ENCODE measurements at regions not wholly inside any gene's neighbourhood (a gene's known extent, or its start where the extent isn't known, plus 50 kb on each side); places are given as distances from the start of the nearest gene placed in this dataset.
A peak's percentile ranks its signal among the peaks of the same experiment; 100 is the strongest.

DNA sequence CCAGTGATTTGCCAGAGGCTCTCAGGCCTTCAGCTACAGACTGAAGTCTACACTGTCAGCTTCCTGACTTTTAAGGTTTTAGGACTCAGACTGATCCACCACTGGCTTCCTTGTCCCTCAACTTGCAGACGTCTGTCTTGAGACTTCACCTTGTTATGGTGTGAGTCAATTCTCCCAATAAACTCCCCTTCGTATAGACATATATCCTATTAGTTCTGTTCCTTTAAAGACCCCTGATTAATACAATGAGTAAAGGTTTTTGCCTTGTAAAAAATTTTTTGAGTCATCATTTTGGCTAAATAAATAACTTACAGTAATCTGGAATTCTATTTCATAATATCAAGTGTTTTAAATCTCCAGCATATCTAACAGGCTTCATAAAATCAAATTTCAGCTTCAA lies 956.3 kb upstream of the CDH6 start:
- DNase-seq (ENCODE audit: low read depth in 4 of 6, low spot score in 6 of 6): no peak
- Histone ChIP-seq H3K36me3 (ENCODE audit: control insufficient read depth, insufficient read depth, low read length) (no peaks in the 10 kb centered on the region), H3K4me3 (ENCODE audit: low read depth, low read length) (no peak overlapping the region), H3K9me3 (ENCODE audit: control insufficient read depth, insufficient read depth, low read length) (no peaks in the 10 kb centered on the region), H3K27ac (ENCODE audit: low read depth, low read length) (no peak overlapping the region), H3K27me3 (ENCODE audit: control insufficient read depth, insufficient read depth, low read length) (no peaks in the 10 kb centered on the region), H3K4me1 (ENCODE audit: control insufficient read depth, insufficient read depth, low read length) (no peaks in the 10 kb centered on the region)
- WGBS (ENCODE audit: insufficient coverage): no CpG with 5 or more reads among the region's 2 CpGs

DNA sequence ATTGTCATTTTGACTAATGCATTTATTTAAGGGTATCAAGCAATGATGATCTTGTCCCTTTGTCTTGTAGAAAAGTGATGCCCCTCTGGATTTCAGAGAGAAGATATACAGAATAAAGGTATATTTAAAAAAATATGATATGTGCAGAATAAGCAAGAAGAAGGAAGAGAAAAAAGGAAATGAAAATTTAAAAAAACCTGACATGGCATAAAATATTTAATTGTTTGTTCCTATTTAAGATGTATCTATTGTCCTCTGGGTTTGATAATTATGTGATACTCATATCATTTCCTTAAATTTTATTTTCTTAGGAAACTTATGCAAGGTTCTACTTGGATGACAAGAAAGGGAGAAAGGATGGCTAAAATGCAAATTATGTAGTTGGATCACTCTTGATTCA lies 983.7 kb upstream of the CDH6 start:
- H3K4me3 ChIP-seq (ENCODE audit: low read depth, low read length): no peak overlapping the region
- no peak for DNase-seq (ENCODE audit: low read depth in 4 of 6, low spot score in 6 of 6)
- no peaks in the 10 kb centered on the region for H3K36me3 ChIP-seq (ENCODE audit: control insufficient read depth, insufficient read depth, low read length)
- H3K4me1 ChIP-seq (ENCODE audit: control insufficient read depth, insufficient read depth, low read length): no peaks in the 10 kb centered on the region
- no peak overlapping the region for H3K27ac ChIP-seq (ENCODE audit: low read depth, low read length)
- H3K27me3 ChIP-seq (ENCODE audit: control insufficient read depth, insufficient read depth, low read length): no peaks in the 10 kb centered on the region
- H3K9me3 ChIP-seq (ENCODE audit: control insufficient read depth, insufficient read depth, low read length): no peaks in the 10 kb centered on the region

DNA sequence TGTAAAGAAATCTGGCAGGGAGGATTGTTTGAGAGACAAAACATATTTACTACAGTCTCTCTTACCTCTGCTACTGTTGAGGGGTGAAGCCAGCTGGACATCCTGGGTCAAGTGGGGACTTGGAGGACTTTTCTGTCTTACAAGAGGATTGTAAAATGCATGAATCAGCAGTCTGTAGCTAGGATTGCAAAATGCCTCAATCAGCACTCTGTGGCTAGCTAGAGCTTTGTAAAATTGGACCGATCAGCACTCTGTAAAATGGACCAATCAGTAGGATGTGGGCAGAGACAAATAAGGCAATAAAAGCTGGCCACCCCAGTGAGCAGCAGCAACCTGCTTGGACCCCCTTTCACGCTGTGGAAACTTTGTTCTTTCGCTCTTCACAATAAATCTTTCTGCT lies 995.8 kb upstream of the CDH6 start:
- 93% methylated on average over 3 of the region's 3 CpGs for WGBS (ENCODE audit: insufficient coverage)
- H3K27ac ChIP-seq (ENCODE audit: low read depth, low read length): no peak overlapping the region
- H3K4me3 ChIP-seq (ENCODE audit: low read depth, low read length): no peak overlapping the region
- H3K27me3 ChIP-seq (ENCODE audit: control insufficient read depth, insufficient read depth, low read length): no peaks in the 10 kb centered on the region
- no peak for DNase-seq (ENCODE audit: low read depth in 4 of 6, low spot score in 6 of 6)
- H3K4me1 ChIP-seq (ENCODE audit: control insufficient read depth, insufficient read depth, low read length): no peaks in the 10 kb centered on the region
- H3K36me3 ChIP-seq (ENCODE audit: control insufficient read depth, insufficient read depth, low read length): no peaks in the 10 kb centered on the region
- no peaks in the 10 kb centered on the region for H3K9me3 ChIP-seq (ENCODE audit: control insufficient read depth, insufficient read depth, low read length)

DNA sequence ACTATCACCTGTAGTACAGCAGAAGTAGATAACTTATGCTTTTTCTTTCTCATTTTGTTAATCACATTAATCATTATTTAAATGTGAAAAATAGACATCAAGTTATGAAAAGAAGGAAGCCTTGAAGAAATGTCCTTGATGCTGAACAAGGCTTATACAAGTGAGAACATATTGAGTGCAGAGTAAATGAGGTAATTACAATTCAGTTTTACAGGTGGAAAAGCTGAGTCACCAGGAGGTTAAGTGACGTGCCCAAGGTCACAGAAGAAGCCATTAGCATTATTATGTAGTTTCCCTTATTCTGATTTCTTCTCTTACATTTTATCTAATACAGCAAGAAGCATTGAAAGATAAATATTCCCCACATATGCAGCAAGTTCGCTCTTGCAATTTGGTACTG lies 998.5 kb upstream of the CDH6 start:
- no CpG with 5 or more reads among the region's 2 CpGs for WGBS (ENCODE audit: insufficient coverage)
- DNase-seq (ENCODE audit: low read depth in 4 of 6, low spot score in 6 of 6): no peak
- Histone ChIP-seq H3K27me3 (ENCODE audit: control insufficient read depth, insufficient read depth, low read length) (no peaks in the 10 kb centered on the region), H3K9me3 (ENCODE audit: control insufficient read depth, insufficient read depth, low read length) (no peaks in the 10 kb centered on the region), H3K27ac (ENCODE audit: low read depth, low read length) (no peak overlapping the region), H3K4me3 (ENCODE audit: low read depth, low read length) (no peak overlapping the region), H3K4me1 (ENCODE audit: control insufficient read depth, insufficient read depth, low read length) (no peaks in the 10 kb centered on the region), H3K36me3 (ENCODE audit: control insufficient read depth, insufficient read depth, low read length) (no peaks in the 10 kb centered on the region)

DNA sequence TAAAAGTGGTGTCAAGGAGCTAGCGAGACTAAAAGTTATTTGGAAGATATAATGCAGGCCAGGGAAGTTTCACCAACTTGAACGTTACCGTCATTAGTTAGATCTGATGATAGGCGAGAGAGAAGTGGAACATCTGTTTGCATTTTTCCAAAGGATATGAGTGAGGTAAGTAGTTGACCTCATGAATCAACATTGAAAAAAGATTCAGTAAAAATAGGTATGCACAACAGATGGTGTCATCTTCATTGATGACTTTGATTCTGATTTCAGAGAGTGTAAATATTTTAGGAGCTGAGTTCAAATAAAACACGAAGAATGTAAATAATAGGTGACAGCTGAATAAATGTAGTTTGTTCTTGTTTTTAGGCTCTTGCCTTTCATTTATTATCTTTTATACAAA lies 998.9 kb upstream of the CDH6 start:
- Histone ChIP-seq H3K9me3 (ENCODE audit: control insufficient read depth, insufficient read depth, low read length) (no peaks in the 10 kb centered on the region), H3K27ac (ENCODE audit: low read depth, low read length) (no peak overlapping the region), H3K4me1 (ENCODE audit: control insufficient read depth, insufficient read depth, low read length) (no peaks in the 10 kb centered on the region), H3K27me3 (ENCODE audit: control insufficient read depth, insufficient read depth, low read length) (no peaks in the 10 kb centered on the region), H3K4me3 (ENCODE audit: low read depth, low read length) (no peak overlapping the region), H3K36me3 (ENCODE audit: control insufficient read depth, insufficient read depth, low read length) (no peaks in the 10 kb centered on the region)
- DNase-seq (ENCODE audit: low read depth in 4 of 6, low spot score in 6 of 6): no peak
- WGBS (ENCODE audit: insufficient coverage): 94% methylated on average over 4 of the region's 5 CpGs

DNA sequence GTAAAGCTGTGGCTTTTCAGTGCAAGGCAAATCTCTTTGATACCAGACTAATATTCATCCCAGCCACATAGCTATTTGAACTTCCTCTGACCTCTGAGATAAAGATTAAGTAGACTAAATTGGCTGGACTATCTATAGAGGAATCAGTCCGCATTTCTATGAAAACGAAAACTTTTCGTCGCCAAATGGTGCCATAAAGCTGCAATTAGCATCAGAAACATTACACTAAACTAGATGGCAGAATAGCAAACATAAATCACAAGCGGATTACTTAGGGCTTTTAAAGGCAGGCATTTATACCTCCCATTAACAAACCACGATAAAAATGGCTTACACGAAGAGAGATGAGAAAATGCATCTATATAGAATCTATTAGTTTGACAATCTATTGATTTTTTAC lies 1009.7 kb upstream of the CDH6 start:
- peak in 1 of 6 donors; percentile 50 for DNase-seq (ENCODE audit: low read depth in 4 of 6, low spot score in 6 of 6)
- Histone ChIP-seq H3K9me3 (ENCODE audit: control insufficient read depth, insufficient read depth, low read length) (no peaks in the 10 kb centered on the region), H3K27me3 (ENCODE audit: control insufficient read depth, insufficient read depth, low read length) (no peaks in the 10 kb centered on the region), H3K36me3 (ENCODE audit: control insufficient read depth, insufficient read depth, low read length) (no peaks in the 10 kb centered on the region), H3K4me1 (ENCODE audit: control insufficient read depth, insufficient read depth, low read length) (no peaks in the 10 kb centered on the region), H3K27ac (ENCODE audit: low read depth, low read length) (no peak overlapping the region), H3K4me3 (ENCODE audit: low read depth, low read length) (no peak overlapping the region)
- no CpG with 5 or more reads among the region's 7 CpGs for WGBS (ENCODE audit: insufficient coverage)

DNA sequence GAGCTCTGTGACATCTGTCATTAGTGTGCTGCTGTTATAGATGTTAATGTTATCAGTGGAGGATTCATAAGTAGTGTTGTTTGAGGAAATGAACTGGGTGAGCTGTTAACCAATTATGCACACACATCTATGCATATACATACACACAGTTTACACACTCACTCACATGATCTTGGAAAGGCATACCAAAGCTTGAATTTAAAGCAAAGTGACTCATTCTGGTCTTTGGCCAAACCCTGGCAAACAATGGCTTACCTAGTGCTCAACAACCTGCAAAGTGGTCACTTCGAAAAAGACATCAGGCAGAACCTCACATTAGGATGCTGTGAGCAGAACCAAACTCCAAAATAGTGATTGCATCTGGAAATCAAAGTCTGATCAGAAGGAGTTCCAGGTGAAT lies 1037.3 kb upstream of the CDH6 start:
- Histone ChIP-seq H3K4me3 (ENCODE audit: low read depth, low read length) (no peak overlapping the region), H3K27me3 (ENCODE audit: control insufficient read depth, insufficient read depth, low read length) (no peaks in the 10 kb centered on the region), H3K36me3 (ENCODE audit: control insufficient read depth, insufficient read depth, low read length) (no peaks in the 10 kb centered on the region), H3K4me1 (ENCODE audit: control insufficient read depth, insufficient read depth, low read length) (no peaks in the 10 kb centered on the region), H3K27ac (ENCODE audit: low read depth, low read length) (no peak overlapping the region), H3K9me3 (ENCODE audit: control insufficient read depth, insufficient read depth, low read length) (no peaks in the 10 kb centered on the region)
- no peak for DNase-seq (ENCODE audit: low read depth in 4 of 6, low spot score in 6 of 6)
- no CpG with 5 or more reads among the region's 1 CpG for WGBS (ENCODE audit: insufficient coverage)

DNA sequence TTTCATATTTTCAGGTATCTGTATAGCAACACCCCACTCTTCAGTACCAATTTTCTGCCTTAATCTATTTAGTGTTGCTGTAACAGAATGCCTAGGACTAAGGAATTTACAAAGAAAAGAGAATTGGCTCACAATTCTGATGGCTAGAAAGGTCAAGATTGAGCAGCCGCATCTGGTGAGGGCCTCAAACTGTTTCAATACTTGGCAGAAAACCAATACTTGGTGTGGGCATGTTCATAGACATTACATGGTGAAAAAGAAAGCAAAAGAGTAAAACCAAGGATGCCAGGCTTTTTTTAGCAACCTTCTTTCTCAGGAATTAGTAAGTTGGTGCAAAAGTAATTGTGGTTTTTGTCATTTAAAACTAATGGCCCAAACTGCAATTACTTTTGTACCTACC lies 1041.1 kb upstream of the CDH6 start:
- no peak overlapping the region for H3K27ac ChIP-seq (ENCODE audit: low read depth, low read length)
- WGBS (ENCODE audit: insufficient coverage): 44% methylated on average over 1 of the region's 1 CpG
- no peaks in the 10 kb centered on the region for H3K4me1 ChIP-seq (ENCODE audit: control insufficient read depth, insufficient read depth, low read length)
- no peaks in the 10 kb centered on the region for H3K36me3 ChIP-seq (ENCODE audit: control insufficient read depth, insufficient read depth, low read length)
- no peaks in the 10 kb centered on the region for H3K9me3 ChIP-seq (ENCODE audit: control insufficient read depth, insufficient read depth, low read length)
- H3K4me3 ChIP-seq (ENCODE audit: low read depth, low read length): no peak overlapping the region
- no peaks in the 10 kb centered on the region for H3K27me3 ChIP-seq (ENCODE audit: control insufficient read depth, insufficient read depth, low read length)
- no peak for DNase-seq (ENCODE audit: low read depth in 4 of 6, low spot score in 6 of 6)

DNA sequence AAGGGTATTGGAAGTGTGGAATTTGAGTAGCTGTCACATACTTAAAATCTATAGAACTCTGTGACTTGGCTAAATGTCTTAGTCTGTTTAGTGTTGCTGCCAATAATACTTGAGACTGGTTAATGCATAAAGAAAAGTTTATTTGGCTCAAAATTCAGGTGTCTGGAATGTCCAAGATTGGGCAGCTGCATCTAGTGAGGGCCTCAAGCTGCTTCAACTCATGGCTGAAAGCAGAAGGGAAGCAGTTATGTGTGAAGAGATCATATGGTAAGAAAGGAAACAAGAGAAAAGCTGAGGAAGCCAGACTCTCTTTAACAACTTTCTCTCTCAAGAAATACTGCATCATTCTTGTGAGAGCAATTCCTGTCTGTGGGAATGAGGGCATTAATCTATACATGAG lies 1043.3 kb upstream of the CDH6 start:
- peak in 1 of 6 donors; percentile 38 for DNase-seq (ENCODE audit: low read depth in 4 of 6, low spot score in 6 of 6)
- H3K9me3 ChIP-seq (ENCODE audit: control insufficient read depth, insufficient read depth, low read length): no peaks in the 10 kb centered on the region
- no peaks in the 10 kb centered on the region for H3K4me1 ChIP-seq (ENCODE audit: control insufficient read depth, insufficient read depth, low read length)
- no peaks in the 10 kb centered on the region for H3K27me3 ChIP-seq (ENCODE audit: control insufficient read depth, insufficient read depth, low read length)
- no peak overlapping the region for H3K27ac ChIP-seq (ENCODE audit: low read depth, low read length)
- H3K4me3 ChIP-seq (ENCODE audit: low read depth, low read length): no peak overlapping the region
- H3K36me3 ChIP-seq (ENCODE audit: control insufficient read depth, insufficient read depth, low read length): no peaks in the 10 kb centered on the region

DNA sequence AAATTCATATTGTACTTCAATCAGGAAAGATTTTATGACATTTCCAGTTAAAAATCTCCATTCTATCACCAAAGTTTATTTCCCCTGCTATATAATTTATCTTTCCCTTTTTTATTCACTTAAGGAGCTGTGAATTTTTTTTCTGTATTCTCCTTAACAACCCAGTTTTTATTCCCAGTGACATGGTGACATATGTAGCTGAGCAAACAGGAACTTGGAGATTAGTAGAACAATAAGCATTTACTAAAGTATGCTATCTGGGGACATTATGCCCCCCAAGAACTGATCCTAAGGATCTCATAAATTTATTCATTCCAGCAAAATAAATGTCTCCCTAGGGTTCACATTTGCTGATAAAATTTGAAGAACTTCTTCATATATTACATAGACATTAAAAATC lies 1044.0 kb upstream of the CDH6 start:
- no peaks in the 10 kb centered on the region for H3K36me3 ChIP-seq (ENCODE audit: control insufficient read depth, insufficient read depth, low read length)
- H3K9me3 ChIP-seq (ENCODE audit: control insufficient read depth, insufficient read depth, low read length): no peaks in the 10 kb centered on the region
- H3K27ac ChIP-seq (ENCODE audit: low read depth, low read length): no peak overlapping the region
- no peaks in the 10 kb centered on the region for H3K27me3 ChIP-seq (ENCODE audit: control insufficient read depth, insufficient read depth, low read length)
- no peak for DNase-seq (ENCODE audit: low read depth in 4 of 6, low spot score in 6 of 6)
- H3K4me3 ChIP-seq (ENCODE audit: low read depth, low read length): no peak overlapping the region
- no peaks in the 10 kb centered on the region for H3K4me1 ChIP-seq (ENCODE audit: control insufficient read depth, insufficient read depth, low read length)

DNA sequence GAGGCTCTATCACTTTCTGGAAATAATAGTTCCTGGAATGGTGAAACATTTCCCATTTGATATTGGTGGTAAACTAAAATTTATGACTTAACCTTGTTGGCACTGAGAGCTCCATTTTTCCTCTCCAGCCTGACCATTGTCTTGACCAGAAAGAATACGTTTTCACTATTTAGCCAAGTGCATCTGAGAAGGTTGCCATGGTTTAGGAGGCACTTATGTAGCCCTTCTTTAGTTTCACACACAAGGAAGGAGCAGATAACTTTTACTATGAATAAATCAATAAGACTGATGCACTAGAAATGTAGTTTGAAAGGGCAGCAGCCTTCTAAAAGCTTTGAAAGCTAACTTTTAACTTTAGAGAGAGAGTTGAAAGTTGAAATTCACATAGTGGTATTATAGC lies 1045.5 kb upstream of the CDH6 start:
- Histone ChIP-seq H3K27ac (ENCODE audit: low read depth, low read length) (no peak overlapping the region), H3K4me1 (ENCODE audit: control insufficient read depth, insufficient read depth, low read length) (no peaks in the 10 kb centered on the region), H3K27me3 (ENCODE audit: control insufficient read depth, insufficient read depth, low read length) (no peaks in the 10 kb centered on the region), H3K9me3 (ENCODE audit: control insufficient read depth, insufficient read depth, low read length) (no peaks in the 10 kb centered on the region), H3K36me3 (ENCODE audit: control insufficient read depth, insufficient read depth, low read length) (no peaks in the 10 kb centered on the region), H3K4me3 (ENCODE audit: low read depth, low read length) (no peak overlapping the region)
- no CpG with 5 or more reads among the region's 1 CpG for WGBS (ENCODE audit: insufficient coverage)
- DNase-seq (ENCODE audit: low read depth in 4 of 6, low spot score in 6 of 6): peak in 3 of 6 donors; percentile 2 to 18 (median 18)

All from spinal cord (tissue), 9 donors.